ENCODE measurements at regions not wholly inside any gene's neighbourhood (a gene's known extent, or its start where the extent isn't known, plus 50 kb on each side); places are given as distances from the start of the nearest gene placed in this dataset.

GRCh38 chr14:97417331-97417730 is 620.1 kb downstream of the VRK1 start:
- H3K4me2 ChIP-seq (ENCODE audit: insufficient read depth, low read length) = no peak overlapping the region
- POLR2A ChIA-PET = no interaction called here
- no peak for DNase-seq (ENCODE audit: low read depth, low spot score)
- peaks cover 2% of the 10 kb centered on the region for H3K9me3 ChIP-seq (replicated peaks; ENCODE audit: control insufficient read depth, insufficient read depth, low read length)
- H3K79me2 ChIP-seq (ENCODE audit: control insufficient read depth, insufficient read depth, low read length) = no peaks in the 10 kb centered on the region
- no peaks in the 10 kb centered on the region for H3K4me1 ChIP-seq (ENCODE audit: control insufficient read depth, extremely low read depth, insufficient read depth, low read length)
- intact Hi-C loops (cut with micrococcal nuclease) (no loop called here), dilution Hi-C loops (cut with MboI; ENCODE audit: extremely low pct_ligation_motif_present, low sequenced_read_pairs) (no loop called here)
- no peak for TF ChIP-seq EZH2 (IDR thresholded peaks at IDR 0.05; ENCODE audit: borderline replicate concordance, low read depth, low read length, severe bottlenecking)
- TF ChIP-seq POLR2AphosphoS5 (IDR thresholded peaks at IDR 0.05; ENCODE audit: insufficient read depth, low read depth, low read length) = no peak
- TF ChIP-seq FOS (IDR thresholded peaks at IDR 0.05; ENCODE audit: borderline replicate concordance, insufficient read depth, low read length) = no peak
- TF ChIP-seq JUN (IDR thresholded peaks at IDR 0.05; ENCODE audit: borderline replicate concordance, insufficient read depth, insufficient read length, low read depth) = no peak
- TF ChIP-seq POLR2A (IDR thresholded peaks at IDR 0.05; ENCODE audit: low read depth, low read length) = no peak
- no peak for TF ChIP-seq MAX (IDR thresholded peaks at IDR 0.05; ENCODE audit: insufficient read depth, insufficient read length)
- no peak for TF ChIP-seq GATA2 (IDR thresholded peaks at IDR 0.05; ENCODE audit: insufficient read depth, insufficient read length, low read depth, low read length)
- no peak for TF ChIP-seq MYC (IDR thresholded peaks at IDR 0.05; ENCODE audit: low read depth, low read length)
- no peak for TF ChIP-seq CTCF (IDR thresholded peaks at IDR 0.05; ENCODE audit: extremely low read depth in 1 of 2, insufficient read depth in 1 of 2, low read depth in 1 of 2, low read length in 2 of 2)
- H3K27me3 ChIP-seq (ENCODE audit: control insufficient read depth in 2 of 2, insufficient read depth in 2 of 2, low read length in 2 of 2) = no peaks in the 10 kb centered on the region
- no peak for FAIRE-seq
- no peak overlapping the region for H3K9ac ChIP-seq (replicated peaks; ENCODE audit: extremely low read depth, insufficient read depth, low read length)
- H3K27ac ChIP-seq (ENCODE audit: insufficient read depth, low read depth, low read length) = no peak overlapping the region
- CTCF ChIA-PET = no interaction called here
- no peak overlapping the region for H3K4me3 ChIP-seq (replicated peaks in 1 of 3; ENCODE audit: insufficient read depth in 1 of 3, low read depth in 1 of 3, low read length in 3 of 3)
- BruUV-seq (replicated peaks) = no TSS peak
- H3K36me3 ChIP-seq (ENCODE audit: control insufficient read depth in 2 of 2, extremely low read depth in 1 of 2, insufficient read depth in 2 of 2, low read length in 2 of 2) = no peaks in the 10 kb centered on the region
- H3K9me1 ChIP-seq (replicated peaks; ENCODE audit: control insufficient read depth, extremely low read depth, insufficient read depth, low read length) = no peaks in the 10 kb centered on the region
- no peaks in the 10 kb centered on the region for H4K20me1 ChIP-seq (replicated peaks; ENCODE audit: control insufficient read depth, extremely low read depth, insufficient read depth, low read length)
- no peak overlapping the region for H2AFZ ChIP-seq (ENCODE audit: low read depth, low read length)
